ENCODE measurements at regions not wholly inside any gene's neighbourhood (a gene's known extent, or its start where the extent isn't known, plus 50 kb on each side); places are given as distances from the start of the nearest gene placed in this dataset.

GRCh38 chr2:83582589-83582988 is 876.5 kb downstream of the SUCLG1 start:
- Histone ChIP-seq H3K9ac (ENCODE audit: low read length) (no peak overlapping the region), H3K4me2 (ENCODE audit: low read depth, low read length) (no peak overlapping the region), H4K20me1 (ENCODE audit: insufficient read depth, low read length) (no peaks in the 10 kb centered on the region), H3K27ac (ENCODE audit: low read length) (no peak overlapping the region), H3K27me3 (replicated peaks; ENCODE audit: insufficient read depth, low read length) (no peaks in the 10 kb centered on the region), H2AFZ (ENCODE audit: low read length) (no peak overlapping the region), H3K4me1 (ENCODE audit: low read length) (no peaks in the 10 kb centered on the region), H3K36me3 (replicated peaks; ENCODE audit: insufficient read depth, low read length) (no peaks in the 10 kb centered on the region), H3K9me3 (replicated peaks; ENCODE audit: insufficient read depth, low read length) (no peaks in the 10 kb centered on the region), H3K9me2 (replicated peaks; ENCODE audit: insufficient read depth, low read length) (no peaks in the 10 kb centered on the region), H3K79me2 (ENCODE audit: low read length) (no peaks in the 10 kb centered on the region), H3F3A (ENCODE audit: insufficient read depth, low read length) (no peaks in the 10 kb centered on the region), H3K4me3 (ENCODE audit: low read length) (no peak overlapping the region)
- DNase-seq: no peak
- TF ChIP-seq EZH2phosphoT487 (IDR thresholded peaks at IDR 0.05; ENCODE audit: low read length): no peak
- TF ChIP-seq EZH2 (optimal IDR thresholded peaks at IDR 0.05; ENCODE audit: low read depth, low read length): no peak
- no peak for TF ChIP-seq CTCF (IDR thresholded peaks at IDR 0.05; ENCODE audit: low read length)

- DNase-seq: no peak
- Histone ChIP-seq H3K4me3 (ENCODE audit: low read length) (no peak overlapping the region), H3K79me2 (ENCODE audit: low read length) (no peaks in the 10 kb centered on the region), H3K4me1 (ENCODE audit: low read length) (no peaks in the 10 kb centered on the region), H3K9me2 (replicated peaks; ENCODE audit: insufficient read depth, low read length) (no peaks in the 10 kb centered on the region), H3K27ac (ENCODE audit: low read length) (no peak overlapping the region), H4K20me1 (ENCODE audit: insufficient read depth, low read length) (no peaks in the 10 kb centered on the region), H3F3A (ENCODE audit: insufficient read depth, low read length) (no peaks in the 10 kb centered on the region), H3K36me3 (replicated peaks; ENCODE audit: insufficient read depth, low read length) (no peaks in the 10 kb centered on the region), H2AFZ (ENCODE audit: low read length) (no peak overlapping the region), H3K9me3 (replicated peaks; ENCODE audit: insufficient read depth, low read length) (no peaks in the 10 kb centered on the region), H3K4me2 (ENCODE audit: low read depth, low read length) (no peak overlapping the region), H3K9ac (ENCODE audit: low read length) (no peak overlapping the region), H3K27me3 (replicated peaks; ENCODE audit: insufficient read depth, low read length) (no peaks in the 10 kb centered on the region)
- TF ChIP-seq CTCF (IDR thresholded peaks at IDR 0.05; ENCODE audit: low read length) (no peak), EZH2phosphoT487 (IDR thresholded peaks at IDR 0.05; ENCODE audit: low read length) (no peak), EZH2 (optimal IDR thresholded peaks at IDR 0.05; ENCODE audit: low read depth, low read length) (no peak)
Measured at GRCh38 chr2:83579507-83579906, 879.6 kb downstream of the SUCLG1 start.

GRCh38 chr2:83578405-83578804 is 880.7 kb downstream of the SUCLG1 start:
- Histone ChIP-seq H3K36me3 (replicated peaks; ENCODE audit: insufficient read depth, low read length) (no peaks in the 10 kb centered on the region), H3K79me2 (ENCODE audit: low read length) (no peaks in the 10 kb centered on the region), H2AFZ (ENCODE audit: low read length) (no peak overlapping the region), H3K4me3 (ENCODE audit: low read length) (no peak overlapping the region), H3K27me3 (replicated peaks; ENCODE audit: insufficient read depth, low read length) (no peaks in the 10 kb centered on the region), H3K4me1 (ENCODE audit: low read length) (no peaks in the 10 kb centered on the region), H3K9me3 (replicated peaks; ENCODE audit: insufficient read depth, low read length) (no peaks in the 10 kb centered on the region), H3K27ac (ENCODE audit: low read length) (no peak overlapping the region), H3K9ac (ENCODE audit: low read length) (no peak overlapping the region), H4K20me1 (ENCODE audit: insufficient read depth, low read length) (no peaks in the 10 kb centered on the region), H3K4me2 (ENCODE audit: low read depth, low read length) (no peak overlapping the region), H3K9me2 (replicated peaks; ENCODE audit: insufficient read depth, low read length) (no peaks in the 10 kb centered on the region), H3F3A (ENCODE audit: insufficient read depth, low read length) (no peaks in the 10 kb centered on the region)
- TF ChIP-seq EZH2phosphoT487 (IDR thresholded peaks at IDR 0.05; ENCODE audit: low read length) (no peak), EZH2 (optimal IDR thresholded peaks at IDR 0.05; ENCODE audit: low read depth, low read length) (no peak), CTCF (IDR thresholded peaks at IDR 0.05; ENCODE audit: low read length) (no peak)
- DNase-seq: no peak
